OCI-LY7 (cell line): ENCODE measurements at regions not wholly inside any gene's neighbourhood (a gene's known extent, or its start where the extent isn't known, plus 50 kb on each side); places are given as distances from the start of the nearest gene placed in this dataset.

Experiments
- EZH2phosphoT487 ChIP-seq: fragments of 200-600 bp; sonication (generic); IDR thresholded peaks from 2 replicates; pipeline ENCODE4 v1.6.1; 2018; ENCODE audit warnings: low read depth, borderline replicate concordance, mild to moderate bottlenecking, mixed run types, antibody characterized with exemption, low read length, moderate library complexity, mixed read lengths
- TF ChIP-seq, protein P1 (sequence below): fragments of 200-600 bp; sonication (generic); conservative IDR thresholded peaks from 2 replicates; pipeline ENCODE4 v1.5.1; 2014; ENCODE audit warnings: mild to moderate bottlenecking, antibody characterized with exemption, low read length, moderate library complexity, mixed read lengths

DNA sequence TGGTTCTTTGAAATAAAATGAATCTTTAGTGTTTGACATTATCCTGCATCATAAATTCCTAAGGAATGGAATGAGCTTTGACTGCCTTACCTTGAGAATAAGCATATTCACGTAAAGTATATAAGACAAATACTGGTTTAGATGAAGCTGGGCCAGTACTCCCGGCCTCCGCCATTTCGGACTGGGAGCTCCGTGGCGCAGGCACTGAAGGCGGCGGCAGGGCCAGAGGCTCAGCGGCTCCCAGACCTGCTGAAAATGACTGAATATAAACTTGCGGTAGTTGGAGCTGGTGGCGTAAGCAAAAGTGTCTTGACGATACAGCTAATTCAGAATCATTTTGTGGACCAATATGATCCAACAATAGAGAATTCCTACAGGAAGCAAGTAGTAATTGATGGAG, 76.2 kb upstream of the FAM83B start:
- TF ChIP-seq, protein P1, sequence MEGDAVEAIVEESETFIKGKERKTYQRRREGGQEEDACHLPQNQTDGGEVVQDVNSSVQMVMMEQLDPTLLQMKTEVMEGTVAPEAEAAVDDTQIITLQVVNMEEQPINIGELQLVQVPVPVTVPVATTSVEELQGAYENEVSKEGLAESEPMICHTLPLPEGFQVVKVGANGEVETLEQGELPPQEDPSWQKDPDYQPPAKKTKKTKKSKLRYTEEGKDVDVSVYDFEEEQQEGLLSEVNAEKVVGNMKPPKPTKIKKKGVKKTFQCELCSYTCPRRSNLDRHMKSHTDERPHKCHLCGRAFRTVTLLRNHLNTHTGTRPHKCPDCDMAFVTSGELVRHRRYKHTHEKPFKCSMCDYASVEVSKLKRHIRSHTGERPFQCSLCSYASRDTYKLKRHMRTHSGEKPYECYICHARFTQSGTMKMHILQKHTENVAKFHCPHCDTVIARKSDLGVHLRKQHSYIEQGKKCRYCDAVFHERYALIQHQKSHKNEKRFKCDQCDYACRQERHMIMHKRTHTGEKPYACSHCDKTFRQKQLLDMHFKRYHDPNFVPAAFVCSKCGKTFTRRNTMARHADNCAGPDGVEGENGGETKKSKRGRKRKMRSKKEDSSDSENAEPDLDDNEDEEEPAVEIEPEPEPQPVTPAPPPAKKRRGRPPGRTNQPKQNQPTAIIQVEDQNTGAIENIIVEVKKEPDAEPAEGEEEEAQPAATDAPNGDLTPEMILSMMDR: no peak
- no peak for TF ChIP-seq EZH2phosphoT487
